Heart right ventricle (tissue), 16 donors: ENCODE measurements at regions not wholly inside any gene's neighbourhood (a gene's known extent, or its start where the extent isn't known, plus 50 kb on each side); places are given as distances from the start of the nearest gene placed in this dataset.

Experiments
- ATAC-seq, 8 donors: fragments of 200-7000 bp; cut with Tn5 transposase; one replicate each; pipeline ENCODE4 v1.9.1; 2020; ENCODE audit warnings: mild to moderate bottlenecking in 8 of 8, moderate library complexity in 8 of 8, moderate number of reproducible peaks in 1 of 8
- DNase-seq, 2 donors: peaks; one replicate each; pipeline ENCODE4 v3.0.0-alpha.2; 2020
- H3K27ac ChIP-seq, 10 donors: fragments of 200-600 bp; sonication (generic) in 2 of 10; one replicate each; pipeline versions ENCODE4 v1.5.0 to v1.8.0; 2020 to 2022; ENCODE audit warnings: mild to moderate bottlenecking in 3 of 10
- H3K27me3 ChIP-seq, 7 donors: fragments of 200-600 bp; one replicate each; pipeline ENCODE4 v1.8.0; 2021 to 2022; ENCODE audit warnings: mild to moderate bottlenecking in 2 of 7
- H3K36me3 ChIP-seq, 9 donors: fragments of 200-600 bp; sonication (generic) in 1 of 9; one replicate each; pipeline versions ENCODE4 v1.5.0 to v1.8.0; 2020 to 2022; ENCODE audit warnings: mild to moderate bottlenecking in 2 of 9
- H3K4me1 ChIP-seq, 9 donors: fragments of 200-600 bp; sonication (generic) in 1 of 9; one replicate each; pipeline versions ENCODE4 v1.5.0 to v1.8.0; 2020 to 2022; ENCODE audit warnings: mild to moderate bottlenecking in 4 of 9
- H3K4me3 ChIP-seq, 10 donors: fragments of 200-600 bp; sonication (generic) in 2 of 10; one replicate each; pipeline versions ENCODE4 v1.5.0 to v1.8.0; 2020 to 2022; ENCODE audit warnings: mild to moderate bottlenecking in 7 of 10, moderate library complexity in 2 of 10
- H3K9me3 ChIP-seq, 11 donors: fragments of 200-600 bp in 10 of 11; sonication (generic) in 2 of 11; one replicate each; pipeline versions ENCODE4 v1.5.0 to v1.8.0; 2013 to 2022; ENCODE audit warnings: mild to moderate bottlenecking in 2 of 11, control low read depth in 1 of 11, moderate library complexity in 1 of 11
- WGBS, 2 donors: extraction: QIAGEN DNeasy Blood & Tissue Kit; methylation state at CpG; one replicate each; pipeline ENCODE4 v1.1.7; 2013; ENCODE audit warnings: inconsistent platforms in 1 of 2; 5-methylcytosine and 5-hydroxymethylcytosine counted together
- intact Hi-C, 10 donors: fragments of 100-400 bp; cut with DNase I; formaldehyde crosslinking; loops; one replicate each; pipeline versions ENCODE4 v1.11.1 to v1.14.2; 2022
- TF ChIP-seq, protein P1 (sequence below), 9 donors: fragments of 200-600 bp; sonication (generic) in 2 of 9; IDR thresholded peaks; one replicate each; pipeline versions ENCODE4 v1.5.0 to v1.8.0; 2021 to 2022; ENCODE audit warnings: antibody characterized with exemption in 9 of 9, mild to moderate bottlenecking in 5 of 9, moderate library complexity in 1 of 9
- donor health status: Arrhythmogenic right ventricular cardiomyopathy.
- donor health status: ischemic (EF 13 %, LVEDD 7.1; RV severe dilation, severe dysfunction).
- donor health status: healthy with polysubstance abuse.
- donor health status: DM: no; HTN: yes; CAD: no.
- donor health status: DM: no; HTN: no; CAD: no.
- donor health status: ischemic (EF 25% LVEDD 6.9; RV normal size, moderate dysfunction).
- donor health status: ischemic (EF 25% LVEDD 5.7; RV mildly dilated, moderate dysfunction).
- donor health status: healthy.
- donor health status: DM: yes; HTN: yes; CAD: no.
- donor health status: Ischemic cardiomyopathy.
- donor health status: ischemic (EF 35%, LVEDD 5.7; RV mildly dilated, moderate dysfunction).
- donor health status: nonischemic (EF 11% LVEDD 7.7; RV severe dilation, severe dysfunction).
- donor health status: DM: yes; HTN: yes; CAD: no.
- donor health status: PGD.
- donor health status: ischemic (EF 29% LVEDD 5.4; RV normal size, mild dysfunction).
- donor health status: nonischemic (EF 23%, LVEDD 6.1; RV moderate dilation, normal function).

DNA sequence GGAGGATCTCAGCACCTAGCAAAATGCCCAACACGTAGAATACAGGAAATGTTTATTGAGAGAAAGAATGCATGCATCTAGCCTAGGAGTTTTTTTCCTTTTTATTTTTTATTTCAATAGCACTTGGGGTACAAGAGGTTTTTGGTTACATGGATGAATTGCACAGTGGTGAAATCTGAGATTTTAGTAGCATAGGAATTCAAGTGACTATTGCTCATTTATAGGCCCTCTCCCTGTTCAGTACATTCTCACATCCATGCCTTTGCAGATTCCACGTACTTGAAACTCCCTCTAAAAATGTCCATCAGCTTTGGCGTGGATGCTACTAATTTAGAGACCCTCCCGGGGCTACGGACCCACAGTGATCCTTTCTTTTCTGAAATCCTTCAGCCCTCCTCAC is 61.7 kb upstream of the PIAS1 start:
- TF ChIP-seq, protein P1, sequence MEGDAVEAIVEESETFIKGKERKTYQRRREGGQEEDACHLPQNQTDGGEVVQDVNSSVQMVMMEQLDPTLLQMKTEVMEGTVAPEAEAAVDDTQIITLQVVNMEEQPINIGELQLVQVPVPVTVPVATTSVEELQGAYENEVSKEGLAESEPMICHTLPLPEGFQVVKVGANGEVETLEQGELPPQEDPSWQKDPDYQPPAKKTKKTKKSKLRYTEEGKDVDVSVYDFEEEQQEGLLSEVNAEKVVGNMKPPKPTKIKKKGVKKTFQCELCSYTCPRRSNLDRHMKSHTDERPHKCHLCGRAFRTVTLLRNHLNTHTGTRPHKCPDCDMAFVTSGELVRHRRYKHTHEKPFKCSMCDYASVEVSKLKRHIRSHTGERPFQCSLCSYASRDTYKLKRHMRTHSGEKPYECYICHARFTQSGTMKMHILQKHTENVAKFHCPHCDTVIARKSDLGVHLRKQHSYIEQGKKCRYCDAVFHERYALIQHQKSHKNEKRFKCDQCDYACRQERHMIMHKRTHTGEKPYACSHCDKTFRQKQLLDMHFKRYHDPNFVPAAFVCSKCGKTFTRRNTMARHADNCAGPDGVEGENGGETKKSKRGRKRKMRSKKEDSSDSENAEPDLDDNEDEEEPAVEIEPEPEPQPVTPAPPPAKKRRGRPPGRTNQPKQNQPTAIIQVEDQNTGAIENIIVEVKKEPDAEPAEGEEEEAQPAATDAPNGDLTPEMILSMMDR (IDR thresholded peaks at IDR 0.05) = no peak
- intact Hi-C loops = no loop called here
- DNase-seq (no peak), ATAC-seq (no peak)
- Histone ChIP-seq H3K27ac (no peak overlapping the region), H3K4me3 (no peak overlapping the region), H3K36me3 (no peaks in the 10 kb centered on the region), H3K27me3 (no peaks in the 10 kb centered on the region), H3K4me1 (no peaks in the 10 kb centered on the region), H3K9me3 (no peaks in the 10 kb centered on the region)
- 93 to 94% methylated on average over 5 of the region's 5 CpGs for WGBS, 2 donors

DNA sequence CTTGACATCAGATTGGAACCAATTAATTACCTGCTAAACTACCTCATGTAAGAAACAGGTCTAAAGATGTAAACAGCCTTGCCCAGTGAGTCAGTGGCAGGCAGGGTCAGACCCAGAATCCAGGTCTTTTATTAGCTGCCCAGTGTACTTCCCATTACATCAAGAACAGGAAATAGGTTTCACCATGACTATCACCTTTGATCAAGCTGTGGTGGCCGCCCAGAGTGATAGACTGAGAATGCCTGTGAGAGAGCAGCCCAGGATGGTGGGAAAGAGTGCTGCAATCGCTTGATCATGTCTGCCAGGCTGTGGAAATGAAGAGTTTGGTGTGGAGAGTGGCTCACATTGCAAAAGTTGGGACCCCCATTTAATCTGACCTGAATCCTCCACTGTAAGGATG is 61.3 kb upstream of the PIAS1 start:
- H3K27me3 ChIP-seq = no peaks in the 10 kb centered on the region
- H3K4me1 ChIP-seq = no peaks in the 10 kb centered on the region
- ATAC-seq (no peak), DNase-seq (no peak)
- H3K36me3 ChIP-seq = no peaks in the 10 kb centered on the region
- WGBS, 2 donors = 91 to 94% methylated on average over 2 of the region's 2 CpGs
- intact Hi-C loops = no loop called here
- no peak overlapping the region for H3K27ac ChIP-seq
- TF ChIP-seq, protein P1 (IDR thresholded peaks at IDR 0.05) = no peak
- H3K9me3 ChIP-seq = no peaks in the 10 kb centered on the region
- H3K4me3 ChIP-seq = no peak overlapping the region

DNA sequence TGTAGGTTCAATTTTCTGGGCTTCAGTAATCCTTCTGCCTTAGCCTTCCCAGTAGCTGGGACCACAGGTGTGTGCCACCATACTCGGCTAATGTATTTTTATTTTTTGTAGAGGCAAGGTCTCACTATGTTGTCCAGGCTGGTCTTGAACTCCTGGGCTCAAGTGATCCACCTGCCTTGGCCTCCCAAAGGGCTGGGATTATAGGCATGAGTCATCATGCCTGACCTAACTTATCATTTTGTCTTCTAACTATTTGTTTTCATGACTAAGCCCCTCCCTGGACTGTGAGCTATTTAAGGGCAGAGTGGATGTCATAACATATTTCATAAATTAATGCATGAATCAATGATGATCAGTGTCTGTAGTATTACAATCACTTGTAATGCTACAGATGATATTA is 56.1 kb upstream of the PIAS1 start:
- Histone ChIP-seq H3K4me3 (no peak overlapping the region), H3K9me3 (no peaks in the 10 kb centered on the region), H3K27me3 (no peaks in the 10 kb centered on the region), H3K27ac (no peak overlapping the region), H3K36me3 (no peaks in the 10 kb centered on the region), H3K4me1 (no peaks in the 10 kb centered on the region)
- TF ChIP-seq, protein P1 (IDR thresholded peaks at IDR 0.05) = no peak
- DNase-seq (no peak), ATAC-seq (no peak)
- WGBS, 2 donors = 94 to 100% methylated on average over 1 of the region's 1 CpG
- intact Hi-C loops = no loop called here

DNA sequence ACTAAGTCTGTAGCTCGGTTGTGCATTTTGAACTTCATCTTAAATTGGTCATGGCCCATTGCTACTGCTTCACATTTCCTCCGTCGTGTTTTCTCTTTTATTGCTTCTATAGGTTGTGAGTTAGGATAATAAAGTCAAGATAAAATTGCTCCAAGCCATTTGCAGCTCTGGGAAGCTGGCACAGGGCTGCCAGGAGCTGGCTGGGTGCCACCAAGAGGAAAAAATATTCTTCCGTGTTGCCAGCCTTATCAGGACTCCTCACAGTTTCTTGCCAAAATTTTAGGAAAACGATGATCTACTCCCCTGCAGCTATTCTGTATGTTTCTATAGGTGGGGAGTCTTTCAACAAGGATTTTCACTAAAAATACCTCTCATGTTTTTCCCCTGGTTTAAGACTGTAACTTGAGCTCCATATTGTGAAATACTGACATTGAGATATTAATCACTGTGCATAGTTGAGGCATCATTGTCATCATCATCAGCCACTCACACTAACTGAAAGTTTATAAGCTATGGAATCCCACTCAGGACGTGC is 55.4 kb upstream of the PIAS1 start:
- Histone ChIP-seq H3K27me3 (no peaks in the 10 kb centered on the region), H3K36me3 (no peaks in the 10 kb centered on the region), H3K9me3 (no peaks in the 10 kb centered on the region), H3K4me3 (no peak overlapping the region), H3K4me1 (no peaks in the 10 kb centered on the region), H3K27ac (no peak overlapping the region)
- no peak for ATAC-seq
- peak in 1 of 2 donors; percentile 17 for DNase-seq
- WGBS, 2 donors = 46 to 52% methylated on average over 6 of the region's 6 CpGs
- TF ChIP-seq, protein P1 (IDR thresholded peaks at IDR 0.05) = no peak
- intact Hi-C loops = no loop called here
